Loucy (cell line): ENCODE measurements at regions not wholly inside any gene's neighbourhood (a gene's known extent, or its start where the extent isn't known, plus 50 kb on each side); places are given as distances from the start of the nearest gene placed in this dataset.

Source experiments
- CTCF ChIP-seq: fragments of 200-600 bp; sonication (generic); conservative IDR thresholded peaks from 2 replicates; pipeline ENCODE4 v1.5.1; 2014; ENCODE audit warnings: mild to moderate bottlenecking, antibody characterized with exemption, low read length
- EZH2phosphoT487 ChIP-seq: fragments of 200-600 bp; IDR thresholded peaks from 2 replicates; pipeline ENCODE4 v1.6.1; 2018; ENCODE audit warnings: antibody characterized with exemption, mild to moderate bottlenecking, moderate library complexity, borderline replicate concordance

DNA sequence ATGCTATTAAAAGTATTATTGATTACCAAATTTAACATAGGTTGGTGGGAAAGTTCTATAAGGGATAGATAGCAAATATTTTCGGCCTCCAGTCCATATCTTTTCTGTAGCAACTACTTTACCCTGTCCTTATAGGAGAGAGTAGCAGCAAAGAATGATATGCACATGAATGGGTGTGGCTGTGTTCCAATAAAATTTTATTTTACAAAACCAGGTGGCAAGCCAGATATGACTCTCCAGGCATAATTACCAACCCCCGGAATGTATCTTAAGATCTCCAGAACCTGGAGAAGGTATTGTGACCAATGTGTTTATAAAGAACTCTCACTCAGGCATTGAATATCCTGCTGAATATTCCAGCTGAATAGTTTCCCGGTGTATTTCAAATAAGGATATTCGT lies 1461.2 kb downstream of the MAT2B start:
- TF ChIP-seq EZH2phosphoT487, result no peak
- TF ChIP-seq CTCF, result no peak
